Trophoblast cell (in vitro differentiated cells and primary cell): ENCODE measurements at regions not wholly inside any gene's neighbourhood (a gene's known extent, or its start where the extent isn't known, plus 50 kb on each side); places are given as distances from the start of the nearest gene placed in this dataset.

Experiments
- DNase-seq, 2 donors: peaks; one replicate each; pipeline ENCODE4 v3.0.0-alpha.2; 2016
- H2AFZ ChIP-seq: 2 replicates; pipeline ENCODE4 v1.6.1; 2013; ENCODE audit warnings: low read length, moderate library complexity, mild to moderate bottlenecking; ENCODE audit not compliant: insufficient read depth, poor library complexity
- H2AK5ac ChIP-seq: 2 replicates; pipeline ENCODE4 v1.6.1; 2013; ENCODE audit warnings: mild to moderate bottlenecking, low read length
- H2BK120ac ChIP-seq: 2 replicates; pipeline ENCODE4 v1.6.1; 2013; ENCODE audit warnings: low read length, mild to moderate bottlenecking, moderate library complexity; ENCODE audit not compliant: insufficient read depth, poor library complexity
- H2BK12ac ChIP-seq: 2 replicates; pipeline ENCODE4 v1.6.1; 2013; ENCODE audit warnings: mild to moderate bottlenecking, low read length, moderate library complexity
- H2BK5ac ChIP-seq: 2 replicates; pipeline ENCODE4 v1.6.1; 2013; ENCODE audit warnings: low read length, low read depth, moderate library complexity, mild to moderate bottlenecking; ENCODE audit not compliant: poor library complexity
- H3K14ac ChIP-seq: 2 replicates; pipeline ENCODE4 v1.6.1; 2013; ENCODE audit warnings: mild to moderate bottlenecking, low read length
- H3K18ac ChIP-seq: 2 replicates; pipeline ENCODE4 v1.6.1; 2013; ENCODE audit warnings: mild to moderate bottlenecking, low read length
- H3K23ac ChIP-seq: 2 replicates; pipeline ENCODE4 v1.6.1; 2013; ENCODE audit warnings: low read length
- H3K27ac ChIP-seq: 2 replicates; pipeline ENCODE4 v1.5.1; 2013; ENCODE audit warnings: low read depth, mild to moderate bottlenecking, inconsistent platforms, low read length, moderate library complexity
- H3K27me3 ChIP-seq: 2 replicates; pipeline ENCODE4 v1.6.1; 2013; ENCODE audit warnings: inconsistent platforms, mild to moderate bottlenecking, low read length, moderate library complexity; ENCODE audit not compliant: insufficient read depth
- H3K36me3 ChIP-seq, 2 experiments: 1 replicate in 1 of 2; 2 replicates in 1 of 2; pipeline ENCODE4 v1.6.1; 2013; ENCODE audit warnings: low read length in 2 of 2, mild to moderate bottlenecking in 2 of 2, moderate library complexity in 1 of 2; ENCODE audit not compliant: insufficient read depth in 2 of 2, control insufficient read depth in 1 of 2
- H3K4ac ChIP-seq: 2 replicates; pipeline ENCODE4 v1.6.1; 2013; ENCODE audit warnings: low read depth, mild to moderate bottlenecking, low read length, moderate library complexity
- H3K4me1 ChIP-seq, 2 experiments: 1 replicate in 1 of 2; 2 replicates in 1 of 2; pipeline ENCODE4 v1.6.1; 2013; ENCODE audit warnings: low read length in 2 of 2, mild to moderate bottlenecking in 2 of 2, moderate library complexity in 1 of 2; ENCODE audit not compliant: insufficient read depth in 2 of 2, control insufficient read depth in 1 of 2
- H3K4me2 ChIP-seq: 2 replicates; pipeline ENCODE4 v1.6.1; 2013; ENCODE audit warnings: inconsistent platforms, mild to moderate bottlenecking, low read length, moderate library complexity
- H3K4me3 ChIP-seq: 2 replicates; pipeline ENCODE4 v1.5.1; 2013; ENCODE audit warnings: mild to moderate bottlenecking, low read depth, low read length, inconsistent platforms
- H3K79me1 ChIP-seq: one replicate; pipeline ENCODE4 v1.6.1; 2013; ENCODE audit warnings: low read length
- H3K79me2 ChIP-seq: 2 replicates; pipeline ENCODE4 v1.6.1; 2013; ENCODE audit warnings: low read length, mild to moderate bottlenecking; ENCODE audit not compliant: control insufficient read depth, insufficient read depth, poor library complexity
- H3K9ac ChIP-seq: 2 replicates; pipeline ENCODE4 v1.6.1; 2013; ENCODE audit warnings: mild to moderate bottlenecking, low read length
- H3K9me3 ChIP-seq: 2 replicates; pipeline ENCODE4 v1.6.1; 2013; ENCODE audit warnings: low read depth, mild to moderate bottlenecking, control low read depth, inconsistent platforms, low read length; ENCODE audit not compliant: insufficient read depth
- H4K12ac ChIP-seq: 2 replicates; pipeline ENCODE4 v1.6.1; 2013; ENCODE audit warnings: low read depth, mild to moderate bottlenecking, low read length, moderate library complexity
- H4K8ac ChIP-seq: 2 replicates; pipeline ENCODE4 v1.6.1; 2013; ENCODE audit warnings: low read depth, mild to moderate bottlenecking, low read length, moderate library complexity
- H4K91ac ChIP-seq: one replicate; pipeline ENCODE4 v1.6.1; 2013; ENCODE audit warnings: low read depth, mild to moderate bottlenecking, low read length, moderate library complexity
- WGBS: extraction: QIAGEN DNeasy Blood & Tissue Kit; methylation state at CpG from one replicate; pipeline ENCODE4 v1.1.7; 2013; ENCODE audit warnings: missing lambda C conversion rate; ENCODE audit not compliant: insufficient read length, insufficient coverage; ENCODE audit errors: extremely low coverage; 5-methylcytosine and 5-hydroxymethylcytosine counted together

- Histone ChIP-seq H2AK5ac (no peak overlapping the region), H3K79me2 (no peaks in the 10 kb centered on the region), H2BK12ac (no peak overlapping the region), H3K27ac (no peak overlapping the region), H3K79me1 (no peaks in the 10 kb centered on the region), H3K9me3 (no peaks in the 10 kb centered on the region), H3K23ac (no peak overlapping the region), H3K4me2 (no peak overlapping the region), H3K4me1 (no peaks in the 10 kb centered on the region), H3K4me3 (no peak overlapping the region), H3K27me3 (no peaks in the 10 kb centered on the region), H2BK120ac (no peak overlapping the region), H3K36me3 (no peaks in the 10 kb centered on the region), H3K18ac (no peak overlapping the region), H2BK5ac (no peak overlapping the region), H4K8ac (no peak overlapping the region), H4K91ac (no peak overlapping the region), H3K9ac (no peak overlapping the region), H3K14ac (no peak overlapping the region), H4K12ac (no peak overlapping the region), H3K4ac (no peak overlapping the region), H2AFZ (no peak overlapping the region)
- WGBS, result no CpG with 5 or more reads among the region's 2 CpGs
- no peak for DNase-seq
Measured at GRCh38 chr5:62030326-62030725, 275.7 kb upstream of the KIF2A start.

- Histone ChIP-seq H3K4me1 (no peaks in the 10 kb centered on the region), H3K4me3 (no peak overlapping the region), H3K9ac (no peak overlapping the region), H3K36me3 (no peaks in the 10 kb centered on the region), H3K4ac (no peak overlapping the region), H3K27ac (no peak overlapping the region), H4K8ac (no peak overlapping the region), H3K14ac (no peak overlapping the region), H3K4me2 (no peak overlapping the region), H3K79me1 (no peaks in the 10 kb centered on the region), H4K12ac (no peak overlapping the region), H2BK120ac (no peak overlapping the region), H2BK12ac (no peak overlapping the region), H3K79me2 (no peaks in the 10 kb centered on the region), H2BK5ac (no peak overlapping the region), H3K27me3 (no peaks in the 10 kb centered on the region), H3K23ac (no peak overlapping the region), H3K9me3 (no peaks in the 10 kb centered on the region), H4K91ac (no peak overlapping the region), H3K18ac (no peak overlapping the region), H2AK5ac (no peak overlapping the region), H2AFZ (no peak overlapping the region)
- no CpG with 5 or more reads among the region's 1 CpG for WGBS
- DNase-seq, result no peak
Measured at GRCh38 chr5:62038024-62038423, 268.0 kb upstream of the KIF2A start.

GRCh38 chr5:62041156-62041756, 264.8 kb upstream of the KIF2A start:
- no peak overlapping the region for H2AFZ ChIP-seq
- no peak overlapping the region for H2BK5ac ChIP-seq
- no peak overlapping the region for H3K23ac ChIP-seq
- H3K4ac ChIP-seq, result no peak overlapping the region
- no peaks in the 10 kb centered on the region for H3K27me3 ChIP-seq
- no peak overlapping the region for H2BK12ac ChIP-seq
- no peak overlapping the region for H3K9ac ChIP-seq
- no peaks in the 10 kb centered on the region for H3K9me3 ChIP-seq
- no CpG with 5 or more reads among the region's 5 CpGs for WGBS
- no peak overlapping the region for H3K4me3 ChIP-seq
- DNase-seq, result no peak
- H3K4me2 ChIP-seq, result no peak overlapping the region
- H4K91ac ChIP-seq, result no peak overlapping the region
- H4K8ac ChIP-seq, result no peak overlapping the region
- H3K79me2 ChIP-seq, result no peaks in the 10 kb centered on the region
- H2BK120ac ChIP-seq, result no peak overlapping the region
- H2AK5ac ChIP-seq, result no peak overlapping the region
- no peaks in the 10 kb centered on the region for H3K36me3 ChIP-seq
- no peaks in the 10 kb centered on the region for H3K79me1 ChIP-seq
- H3K4me1 ChIP-seq, result no peaks in the 10 kb centered on the region
- no peak overlapping the region for H3K27ac ChIP-seq
- no peak overlapping the region for H4K12ac ChIP-seq
- H3K14ac ChIP-seq, result no peak overlapping the region
- no peak overlapping the region for H3K18ac ChIP-seq

- no CpG with 5 or more reads among the region's 3 CpGs for WGBS
- Histone ChIP-seq H2AFZ (no peak overlapping the region), H3K27ac (no peak overlapping the region), H3K18ac (no peak overlapping the region), H3K4me2 (no peak overlapping the region), H3K27me3 (no peaks in the 10 kb centered on the region), H2BK120ac (no peak overlapping the region), H4K8ac (no peak overlapping the region), H2BK5ac (no peak overlapping the region), H3K79me2 (no peaks in the 10 kb centered on the region), H3K9ac (no peak overlapping the region), H3K9me3 (no peaks in the 10 kb centered on the region), H2BK12ac (no peak overlapping the region), H3K79me1 (no peaks in the 10 kb centered on the region), H3K4me3 (no peak overlapping the region), H3K4ac (no peak overlapping the region), H3K4me1 (no peaks in the 10 kb centered on the region), H3K23ac (no peak overlapping the region), H3K36me3 (no peaks in the 10 kb centered on the region), H2AK5ac (no peak overlapping the region), H4K12ac (no peak overlapping the region), H3K14ac (no peak overlapping the region), H4K91ac (no peak overlapping the region)
- no peak for DNase-seq
Measured at GRCh38 chr5:62042007-62042406, 264.0 kb upstream of the KIF2A start.
